Omental fat pad (tissue), 3 donors: ENCODE measurements at regions not wholly inside any gene's neighbourhood (a gene's known extent, or its start where the extent isn't known, plus 50 kb on each side); places are given as distances from the start of the nearest gene placed in this dataset.
"Not testable (repeated sequence)": the region's sequence is repeated elsewhere in the genome, so short reads cannot be mapped to it uniquely, and the experiment has no call there.

Experiments used
- ATAC-seq: fragments of 150-250 bp; one replicate; pipeline ENCODE4 v1.9.1; 2016; ENCODE audit warnings: mild to moderate bottlenecking, moderate library complexity; ENCODE audit not compliant: low FRiP score
- DNase-seq: peaks from one replicate; pipeline ENCODE4 v3.0.0-alpha.2; 2019; ENCODE audit warnings: low spot score
- CTCF ChIP-seq, 3 donors: fragments of 450-650 bp; IDR thresholded peaks; one replicate each; pipeline ENCODE4 v1.5.1; 2016 to 2017; ENCODE audit warnings: antibody characterized with exemption in 3 of 3, mild to moderate bottlenecking in 3 of 3, moderate library complexity in 2 of 3

GRCh38 chr12:47311568-47311967, 231.8 kb upstream of the AMIGO2 start:
- no peak for TF ChIP-seq CTCF (IDR thresholded peaks at IDR 0.05)
- DNase-seq (no peak), ATAC-seq (no peak)

DNA sequence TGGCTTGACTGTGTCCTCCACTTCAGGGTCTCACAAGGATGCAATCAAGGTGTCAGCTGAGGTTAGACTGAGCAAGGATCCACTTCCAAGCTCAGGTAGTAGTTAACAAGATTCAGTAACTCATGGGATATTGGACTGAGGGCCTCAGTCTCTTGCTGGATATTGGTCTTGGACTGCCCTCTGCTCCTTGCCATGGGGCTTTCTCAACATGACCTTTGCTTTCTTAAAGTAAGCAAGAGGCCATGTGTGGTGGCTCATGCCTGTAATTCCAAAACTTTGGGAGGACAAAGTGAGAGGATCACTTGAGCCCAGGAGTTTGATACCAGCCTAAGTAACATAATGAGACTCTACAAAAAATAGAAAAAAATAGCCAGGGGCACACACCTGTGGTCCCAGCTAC, 231.3 kb upstream of the AMIGO2 start:
- DNase-seq (no peak), ATAC-seq (no peak)
- no peak for TF ChIP-seq CTCF (IDR thresholded peaks at IDR 0.05)

GRCh38 chr12:47308672-47309071, 228.9 kb upstream of the AMIGO2 start:
- TF ChIP-seq CTCF (IDR thresholded peaks at IDR 0.05), result no peak
- ATAC-seq (no peak), DNase-seq (no peak)

DNA sequence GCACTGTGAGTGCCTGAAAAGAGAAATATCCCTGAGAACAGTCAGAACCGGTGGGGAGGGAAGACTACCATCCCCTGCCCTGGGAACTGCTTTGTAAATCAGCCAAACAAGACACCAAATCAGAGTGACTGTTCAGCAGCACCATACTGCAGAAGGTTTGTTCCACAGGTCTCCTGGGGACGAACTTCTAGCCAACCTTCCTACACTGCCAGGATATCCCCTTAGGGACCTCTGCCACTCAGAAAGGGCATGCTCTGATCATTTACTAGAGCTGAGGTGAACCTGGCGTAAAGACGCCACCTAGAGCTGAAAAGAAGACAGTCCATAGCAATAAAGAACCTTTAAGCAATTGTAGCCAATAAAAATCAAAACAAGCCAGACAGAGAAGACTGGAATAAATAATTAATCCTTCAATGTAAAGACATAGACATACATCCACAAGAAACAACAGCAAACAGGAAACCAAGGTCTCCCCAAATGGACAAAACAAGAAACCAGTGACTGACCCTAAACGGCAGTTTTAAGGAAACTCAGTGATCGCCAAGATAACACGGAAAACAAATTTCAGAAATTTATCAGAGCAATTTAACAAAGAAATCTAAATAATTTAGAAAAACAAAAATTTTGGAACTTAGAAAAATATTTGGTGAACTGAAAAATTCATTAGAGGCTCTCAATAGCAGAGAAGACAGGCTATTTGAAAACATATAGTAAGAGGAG, 228.1 kb upstream of the AMIGO2 start:
- TF ChIP-seq CTCF (IDR thresholded peaks at IDR 0.05), result no peak
- DNase-seq, result no peak
- peak; percentile 64 for ATAC-seq

GRCh38 chr12:47306773-47307679, 227.3 kb upstream of the AMIGO2 start:
- not testable (repeated sequence) for ATAC-seq

GRCh38 chr12:47306130-47306529, 226.4 kb upstream of the AMIGO2 start:
- ATAC-seq, result no peak
- DNase-seq, result no peak
- no peak for TF ChIP-seq CTCF (IDR thresholded peaks at IDR 0.05)

More at GRCh38 chr12:47306773-47307679, 227.3 kb upstream of the AMIGO2 start:
- not testable (repeated sequence) for DNase-seq

GRCh38 chr12:47305464-47305863, 225.7 kb upstream of the AMIGO2 start:
- no peak for TF ChIP-seq CTCF (IDR thresholded peaks at IDR 0.05)

More at GRCh38 chr12:47305464-47305863, 225.7 kb upstream of the AMIGO2 start:
- DNase-seq, result no peak
- ATAC-seq, result no peak
